ENCODE measurements at regions not wholly inside any gene's neighbourhood (a gene's known extent, or its start where the extent isn't known, plus 50 kb on each side); places are given as distances from the start of the nearest gene placed in this dataset.
"Not testable (repeated sequence)": the region's sequence is repeated elsewhere in the genome, so short reads cannot be mapped to it uniquely, and the experiment has no call there.

- Histone ChIP-seq H3K4me3 (ENCODE audit: low read length in 2 of 2) (no peak overlapping the region), H3K27ac (ENCODE audit: low read depth in 2 of 2, low read length in 2 of 2) (no peak overlapping the region), H3K9ac (ENCODE audit: low read depth in 1 of 2, low read length in 2 of 2) (no peak overlapping the region), H3K4me1 (ENCODE audit: control insufficient read depth in 2 of 2, insufficient read depth in 2 of 2, low read length in 2 of 2) (no peaks in the 10 kb centered on the region), H3K36me3 (ENCODE audit: control insufficient read depth in 2 of 2, insufficient read depth in 2 of 2, low read length in 2 of 2) (no peaks in the 10 kb centered on the region), H3K9me3 (ENCODE audit: control insufficient read depth in 2 of 2, low read length in 2 of 2) (no peaks in the 10 kb centered on the region), H3K27me3 (ENCODE audit: control insufficient read depth in 2 of 2, insufficient read depth in 2 of 2, low read length in 2 of 2) (peaks cover 0 to 3% of the 10 kb centered on the region in 2 donors)
These were observed 103.8 kb downstream of the OR13A1 start for GRCh38 chr10:45211576-45211975.

- H3K27me3 ChIP-seq (ENCODE audit: control insufficient read depth in 2 of 2, insufficient read depth in 2 of 2, low read length in 2 of 2) = no peaks in the 10 kb centered on the region
- no peak overlapping the region for H3K9ac ChIP-seq (ENCODE audit: low read depth in 1 of 2, low read length in 2 of 2)
- H3K4me3 ChIP-seq (ENCODE audit: low read length in 2 of 2) = no peak overlapping the region
- H3K27ac ChIP-seq (ENCODE audit: low read depth in 2 of 2, low read length in 2 of 2) = no peak overlapping the region
- H3K9me3 ChIP-seq (ENCODE audit: control insufficient read depth in 2 of 2, low read length in 2 of 2) = no peaks in the 10 kb centered on the region
- no peaks in the 10 kb centered on the region for H3K36me3 ChIP-seq (ENCODE audit: control insufficient read depth in 2 of 2, insufficient read depth in 2 of 2, low read length in 2 of 2)
- peaks cover 0 to 4% of the 10 kb centered on the region in 2 donors for H3K4me1 ChIP-seq (ENCODE audit: control insufficient read depth in 2 of 2, insufficient read depth in 2 of 2, low read length in 2 of 2)
These were observed 96.0 kb downstream of the OR13A1 start for GRCh38 chr10:45219416-45219815.

- Histone ChIP-seq H3K4me1 (ENCODE audit: control insufficient read depth in 2 of 2, insufficient read depth in 2 of 2, low read length in 2 of 2) (peaks cover 0 to 4% of the 10 kb centered on the region in 2 donors), H3K9ac (ENCODE audit: low read depth in 1 of 2, low read length in 2 of 2) (no peak overlapping the region), H3K4me3 (ENCODE audit: low read length in 2 of 2) (no peak overlapping the region), H3K27ac (ENCODE audit: low read depth in 2 of 2, low read length in 2 of 2) (no peak overlapping the region), H3K36me3 (ENCODE audit: control insufficient read depth in 2 of 2, insufficient read depth in 2 of 2, low read length in 2 of 2) (no peaks in the 10 kb centered on the region), H3K9me3 (ENCODE audit: control insufficient read depth in 2 of 2, low read length in 2 of 2) (no peaks in the 10 kb centered on the region), H3K27me3 (ENCODE audit: control insufficient read depth in 2 of 2, insufficient read depth in 2 of 2, low read length in 2 of 2) (no peaks in the 10 kb centered on the region)
These were observed 94.5 kb downstream of the OR13A1 start for GRCh38 chr10:45220931-45221330.

- no peak overlapping the region for H3K4me3 ChIP-seq (ENCODE audit: low read length in 2 of 2)
- H3K27ac ChIP-seq (ENCODE audit: low read depth in 2 of 2, low read length in 2 of 2) = no peak overlapping the region
- peaks cover 0 to 4% of the 10 kb centered on the region in 2 donors for H3K4me1 ChIP-seq (ENCODE audit: control insufficient read depth in 2 of 2, insufficient read depth in 2 of 2, low read length in 2 of 2)
- peaks cover 0 to 2% of the 10 kb centered on the region in 2 donors for H3K9me3 ChIP-seq (ENCODE audit: control insufficient read depth in 2 of 2, low read length in 2 of 2)
- H3K36me3 ChIP-seq (ENCODE audit: control insufficient read depth in 2 of 2, insufficient read depth in 2 of 2, low read length in 2 of 2) = no peaks in the 10 kb centered on the region
- no peak overlapping the region for H3K9ac ChIP-seq (ENCODE audit: low read depth in 1 of 2, low read length in 2 of 2)
- no peaks in the 10 kb centered on the region for H3K27me3 ChIP-seq (ENCODE audit: control insufficient read depth in 2 of 2, insufficient read depth in 2 of 2, low read length in 2 of 2)
These were observed 91.1 kb downstream of the OR13A1 start for GRCh38 chr10:45224219-45224841.

GRCh38 chr10:45227042-45227441 lies 88.4 kb downstream of the OR13A1 start:
- H3K4me1 ChIP-seq (ENCODE audit: control insufficient read depth in 2 of 2, insufficient read depth in 2 of 2, low read length in 2 of 2) = peaks cover 0 to 4% of the 10 kb centered on the region in 2 donors
- no peak overlapping the region for H3K4me3 ChIP-seq (ENCODE audit: low read length in 2 of 2)
- no peak overlapping the region for H3K27ac ChIP-seq (ENCODE audit: low read depth in 2 of 2, low read length in 2 of 2)
- no peaks in the 10 kb centered on the region for H3K27me3 ChIP-seq (ENCODE audit: control insufficient read depth in 2 of 2, insufficient read depth in 2 of 2, low read length in 2 of 2)
- H3K9me3 ChIP-seq (ENCODE audit: control insufficient read depth in 2 of 2, low read length in 2 of 2) = peaks cover 0 to 2% of the 10 kb centered on the region in 2 donors
- no peaks in the 10 kb centered on the region for H3K36me3 ChIP-seq (ENCODE audit: control insufficient read depth in 2 of 2, insufficient read depth in 2 of 2, low read length in 2 of 2)
- H3K9ac ChIP-seq (ENCODE audit: low read depth in 1 of 2, low read length in 2 of 2) = no peak overlapping the region

DNA sequence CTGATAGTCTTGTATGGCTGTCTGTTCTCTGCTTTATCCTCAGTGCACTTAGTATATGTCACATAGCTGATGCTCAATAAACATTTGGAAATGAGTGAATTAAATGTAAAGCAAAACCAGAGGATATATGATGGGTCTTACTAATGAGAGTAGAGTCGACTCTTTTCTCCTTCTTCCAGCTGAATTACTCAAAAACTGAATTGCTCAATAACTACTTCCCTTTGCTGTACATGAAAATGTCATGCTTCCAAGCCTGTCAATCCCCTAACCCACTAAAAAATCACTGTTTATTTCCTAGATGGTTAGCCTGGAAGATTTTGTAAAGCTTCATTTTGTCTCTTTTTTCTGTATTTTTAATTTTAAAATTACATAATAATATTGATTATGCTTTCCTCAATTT lies 88.0 kb downstream of the OR13A1 start:
- H3K9ac ChIP-seq (ENCODE audit: low read depth in 1 of 2, low read length in 2 of 2) = no peak overlapping the region
- peaks cover 0 to 4% of the 10 kb centered on the region in 2 donors for H3K4me1 ChIP-seq (ENCODE audit: control insufficient read depth in 2 of 2, insufficient read depth in 2 of 2, low read length in 2 of 2)
- no peaks in the 10 kb centered on the region for H3K36me3 ChIP-seq (ENCODE audit: control insufficient read depth in 2 of 2, insufficient read depth in 2 of 2, low read length in 2 of 2)
- peaks cover 0 to 2% of the 10 kb centered on the region in 2 donors for H3K9me3 ChIP-seq (ENCODE audit: control insufficient read depth in 2 of 2, low read length in 2 of 2)
- no peak overlapping the region for H3K4me3 ChIP-seq (ENCODE audit: low read length in 2 of 2)
- H3K27ac ChIP-seq (ENCODE audit: low read depth in 2 of 2, low read length in 2 of 2) = no peak overlapping the region
- H3K27me3 ChIP-seq (ENCODE audit: control insufficient read depth in 2 of 2, insufficient read depth in 2 of 2, low read length in 2 of 2) = no peaks in the 10 kb centered on the region

- Histone ChIP-seq H3K9me3 (ENCODE audit: control insufficient read depth in 2 of 2, low read length in 2 of 2) (peaks cover 0 to 2% of the 10 kb centered on the region in 2 donors), H3K4me3 (ENCODE audit: low read length in 2 of 2) (no peak overlapping the region)
These were observed 85.6 kb downstream of the OR13A1 start for GRCh38 chr10:45229823-45230222.

GRCh38 chr10:45235260-45235769 lies 80.1 kb downstream of the OR13A1 start:
- H3K27me3 ChIP-seq (ENCODE audit: control insufficient read depth in 2 of 2, insufficient read depth in 2 of 2, low read length in 2 of 2); H3K4me1 ChIP-seq (ENCODE audit: control insufficient read depth in 2 of 2, insufficient read depth in 2 of 2, low read length in 2 of 2); H3K36me3 ChIP-seq (ENCODE audit: control insufficient read depth in 2 of 2, insufficient read depth in 2 of 2, low read length in 2 of 2); H3K9me3 ChIP-seq (ENCODE audit: control insufficient read depth in 2 of 2, low read length in 2 of 2); H3K27ac ChIP-seq (ENCODE audit: low read depth in 2 of 2, low read length in 2 of 2); H3K9ac ChIP-seq (ENCODE audit: low read depth in 1 of 2, low read length in 2 of 2); H3K4me3 ChIP-seq (ENCODE audit: low read length in 2 of 2): not testable (repeated sequence)

More at GRCh38 chr10:45229823-45230222, 85.6 kb downstream of the OR13A1 start:
- H3K9ac ChIP-seq (ENCODE audit: low read depth in 1 of 2, low read length in 2 of 2) = no peak overlapping the region
- no peaks in the 10 kb centered on the region for H3K36me3 ChIP-seq (ENCODE audit: control insufficient read depth in 2 of 2, insufficient read depth in 2 of 2, low read length in 2 of 2)
- H3K27me3 ChIP-seq (ENCODE audit: control insufficient read depth in 2 of 2, insufficient read depth in 2 of 2, low read length in 2 of 2) = no peaks in the 10 kb centered on the region
- no peak overlapping the region for H3K27ac ChIP-seq (ENCODE audit: low read depth in 2 of 2, low read length in 2 of 2)
- H3K4me1 ChIP-seq (ENCODE audit: control insufficient read depth in 2 of 2, insufficient read depth in 2 of 2, low read length in 2 of 2) = no peaks in the 10 kb centered on the region

DNA sequence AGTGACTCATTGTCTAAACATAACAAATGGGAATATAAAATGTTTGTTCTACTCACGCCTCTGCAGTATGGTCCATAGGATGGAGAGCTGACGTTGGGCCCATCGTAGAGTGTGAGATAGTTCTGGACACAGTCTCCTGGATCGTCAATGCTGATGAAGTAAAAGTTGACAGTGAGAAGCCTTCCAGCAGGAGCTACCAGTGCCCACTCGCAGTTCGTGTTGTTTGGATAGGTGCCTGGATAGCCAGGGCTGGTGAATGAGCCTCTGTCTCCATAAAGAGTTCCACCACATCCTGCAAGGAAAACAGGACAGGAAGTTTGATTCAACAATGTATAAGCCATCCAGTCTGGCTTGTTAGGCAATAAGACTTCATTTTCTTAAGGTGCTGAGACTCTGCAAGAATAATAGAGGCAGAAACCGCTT lies 79.6 kb downstream of the OR13A1 start:
- no peak overlapping the region for H3K27ac ChIP-seq (ENCODE audit: low read depth in 2 of 2, low read length in 2 of 2)
- H3K4me3 ChIP-seq (ENCODE audit: low read length in 2 of 2) = no peak overlapping the region
- no peaks in the 10 kb centered on the region for H3K9me3 ChIP-seq (ENCODE audit: control insufficient read depth in 2 of 2, low read length in 2 of 2)
- no peaks in the 10 kb centered on the region for H3K36me3 ChIP-seq (ENCODE audit: control insufficient read depth in 2 of 2, insufficient read depth in 2 of 2, low read length in 2 of 2)
- H3K27me3 ChIP-seq (ENCODE audit: control insufficient read depth in 2 of 2, insufficient read depth in 2 of 2, low read length in 2 of 2) = no peaks in the 10 kb centered on the region
- no peak overlapping the region for H3K9ac ChIP-seq (ENCODE audit: low read depth in 1 of 2, low read length in 2 of 2)
- H3K4me1 ChIP-seq (ENCODE audit: control insufficient read depth in 2 of 2, insufficient read depth in 2 of 2, low read length in 2 of 2) = no peaks in the 10 kb centered on the region

DNA sequence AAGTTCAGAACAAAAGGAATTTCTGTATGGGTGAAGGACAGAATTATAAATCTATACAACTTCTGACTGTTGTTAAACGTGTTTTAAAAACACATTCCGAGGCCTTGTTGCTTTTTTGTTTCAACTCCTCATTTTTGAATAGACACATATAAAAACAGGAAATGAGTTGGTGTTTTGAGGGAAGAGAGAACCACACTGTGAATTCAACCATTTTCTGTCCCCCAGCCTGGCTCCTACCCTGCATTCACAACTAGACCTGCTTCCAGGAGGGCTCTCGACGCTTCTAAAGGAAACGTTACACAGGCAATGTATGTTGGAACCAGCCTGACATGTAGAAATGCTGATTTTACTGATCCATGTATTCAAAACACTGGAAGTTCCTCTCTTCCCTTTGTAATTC lies 76.5 kb downstream of the OR13A1 start:
- no peak overlapping the region for H3K9ac ChIP-seq (ENCODE audit: low read depth in 1 of 2, low read length in 2 of 2)
- H3K27me3 ChIP-seq (ENCODE audit: control insufficient read depth in 2 of 2, insufficient read depth in 2 of 2, low read length in 2 of 2) = no peaks in the 10 kb centered on the region
- no peaks in the 10 kb centered on the region for H3K4me1 ChIP-seq (ENCODE audit: control insufficient read depth in 2 of 2, insufficient read depth in 2 of 2, low read length in 2 of 2)
- no peaks in the 10 kb centered on the region for H3K36me3 ChIP-seq (ENCODE audit: control insufficient read depth in 2 of 2, insufficient read depth in 2 of 2, low read length in 2 of 2)
- H3K27ac ChIP-seq (ENCODE audit: low read depth in 2 of 2, low read length in 2 of 2) = no peak overlapping the region
- H3K9me3 ChIP-seq (ENCODE audit: control insufficient read depth in 2 of 2, low read length in 2 of 2) = no peaks in the 10 kb centered on the region
- no peak overlapping the region for H3K4me3 ChIP-seq (ENCODE audit: low read length in 2 of 2)

All from mucosa of rectum (tissue), 2 donors.